ENCODE measurements at regions not wholly inside any gene's neighbourhood (a gene's known extent, or its start where the extent isn't known, plus 50 kb on each side); places are given as distances from the start of the nearest gene placed in this dataset.
"Not testable (repeated sequence)": the region's sequence is repeated elsewhere in the genome, so short reads cannot be mapped to it uniquely, and the experiment has no call there.

GRCh38 chr17:30680681-30681080 lies 143.8 kb downstream of the CRLF3 start:
- not testable (repeated sequence) for DNase-seq

- no peak for DNase-seq
Measured at GRCh38 chr17:30677550-30678249, 146.8 kb downstream of the CRLF3 start.

GRCh38 chr17:30675777-30676492 lies 148.6 kb downstream of the CRLF3 start:
- not testable (repeated sequence) for DNase-seq

GRCh38 chr17:30669217-30669649 lies 155.3 kb downstream of the CRLF3 start:
- DNase-seq: not testable (repeated sequence)

- DNase-seq: not testable (repeated sequence)
Measured at GRCh38 chr17:30668360-30669181, 155.9 kb downstream of the CRLF3 start.

- DNase-seq: not testable (repeated sequence)
Measured at GRCh38 chr17:30667657-30668359, 156.7 kb downstream of the CRLF3 start.

- not testable (repeated sequence) for DNase-seq
Measured at GRCh38 chr17:30666838-30667656, 157.4 kb downstream of the CRLF3 start.

- DNase-seq: not testable (repeated sequence)
Measured at GRCh38 chr17:30663727-30664455, 160.6 kb downstream of the CRLF3 start.

GRCh38 chr17:30657148-30657547 lies 167.3 kb downstream of the CRLF3 start:
- not testable (repeated sequence) for DNase-seq

GRCh38 chr17:30653038-30653437 lies 171.5 kb downstream of the CRLF3 start:
- DNase-seq: not testable (repeated sequence)

- DNase-seq: not testable (repeated sequence)
Measured at GRCh38 chr17:30650149-30650548, 172.9 kb downstream of the GOSR1 start.

GRCh38 chr17:30648015-30648620 lies 170.9 kb downstream of the GOSR1 start:
- not testable (repeated sequence) for DNase-seq

- DNase-seq: not testable (repeated sequence)
Measured at GRCh38 chr17:30645875-30646274, 168.7 kb downstream of the GOSR1 start.

- DNase-seq: not testable (repeated sequence)
Measured at GRCh38 chr17:30644713-30645112, 167.5 kb downstream of the GOSR1 start.

- DNase-seq: not testable (repeated sequence)
Measured at GRCh38 chr17:30644287-30644686, 167.1 kb downstream of the GOSR1 start.

- not testable (repeated sequence) for DNase-seq
Measured at GRCh38 chr17:30641428-30641827, 164.2 kb downstream of the GOSR1 start.

GRCh38 chr17:30639391-30639790 lies 162.2 kb downstream of the GOSR1 start:
- not testable (repeated sequence) for DNase-seq

- DNase-seq: not testable (repeated sequence)
Measured at GRCh38 chr17:30638968-30639367, 161.8 kb downstream of the GOSR1 start.

- not testable (repeated sequence) for DNase-seq
Measured at GRCh38 chr17:30631651-30632050, 154.4 kb downstream of the GOSR1 start.

GRCh38 chr17:30625380-30625779 lies 148.2 kb downstream of the GOSR1 start:
- DNase-seq: not testable (repeated sequence)
